ENCODE measurements at regions not wholly inside any gene's neighbourhood (a gene's known extent, or its start where the extent isn't known, plus 50 kb on each side); places are given as distances from the start of the nearest gene placed in this dataset.

DNA sequence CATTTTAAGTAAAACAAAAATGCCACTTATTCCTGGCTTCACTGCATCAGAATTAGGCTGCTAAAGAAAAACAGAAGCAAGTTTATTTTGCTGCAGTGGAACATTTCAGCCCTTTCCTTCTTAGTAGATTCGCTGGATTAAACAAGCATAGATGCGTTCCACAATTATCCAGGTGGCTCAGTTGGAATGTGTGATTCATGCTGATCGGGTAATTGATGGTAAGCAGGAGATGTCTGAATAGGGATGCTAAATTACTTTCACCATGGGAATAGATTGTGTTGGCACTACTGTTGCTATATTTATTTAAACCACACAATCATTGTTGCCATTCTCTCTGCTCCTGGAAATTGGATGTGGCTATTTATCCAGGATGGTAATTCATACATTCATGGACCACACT, 440.1 kb upstream of the DDI1 start:
- in situ Hi-C loops (cut with MboI; ENCODE audit: low sequenced_read_pairs, unreplicated experiment) = no loop called here
- DNase-seq (ENCODE audit: low spot score) = no peak
- TF ChIP-seq, protein P1, sequence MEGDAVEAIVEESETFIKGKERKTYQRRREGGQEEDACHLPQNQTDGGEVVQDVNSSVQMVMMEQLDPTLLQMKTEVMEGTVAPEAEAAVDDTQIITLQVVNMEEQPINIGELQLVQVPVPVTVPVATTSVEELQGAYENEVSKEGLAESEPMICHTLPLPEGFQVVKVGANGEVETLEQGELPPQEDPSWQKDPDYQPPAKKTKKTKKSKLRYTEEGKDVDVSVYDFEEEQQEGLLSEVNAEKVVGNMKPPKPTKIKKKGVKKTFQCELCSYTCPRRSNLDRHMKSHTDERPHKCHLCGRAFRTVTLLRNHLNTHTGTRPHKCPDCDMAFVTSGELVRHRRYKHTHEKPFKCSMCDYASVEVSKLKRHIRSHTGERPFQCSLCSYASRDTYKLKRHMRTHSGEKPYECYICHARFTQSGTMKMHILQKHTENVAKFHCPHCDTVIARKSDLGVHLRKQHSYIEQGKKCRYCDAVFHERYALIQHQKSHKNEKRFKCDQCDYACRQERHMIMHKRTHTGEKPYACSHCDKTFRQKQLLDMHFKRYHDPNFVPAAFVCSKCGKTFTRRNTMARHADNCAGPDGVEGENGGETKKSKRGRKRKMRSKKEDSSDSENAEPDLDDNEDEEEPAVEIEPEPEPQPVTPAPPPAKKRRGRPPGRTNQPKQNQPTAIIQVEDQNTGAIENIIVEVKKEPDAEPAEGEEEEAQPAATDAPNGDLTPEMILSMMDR (IDR thresholded peaks at IDR 0.05; ENCODE audit: borderline replicate concordance, control extremely low read depth, extremely low read depth, insufficient read depth, missing control alignments) = no peak

- TF ChIP-seq, protein P1 (IDR thresholded peaks at IDR 0.05; ENCODE audit: borderline replicate concordance, control extremely low read depth, extremely low read depth, insufficient read depth, missing control alignments) = peak; percentile 76
- in situ Hi-C loops (cut with MboI; ENCODE audit: low sequenced_read_pairs, unreplicated experiment) = no loop called here
- DNase-seq (ENCODE audit: low spot score) = peak; percentile 28
Observed at GRCh38 chr11:103601225-103601846, 435.1 kb upstream of the DDI1 start.

- TF ChIP-seq, protein P1 (IDR thresholded peaks at IDR 0.05; ENCODE audit: borderline replicate concordance, control extremely low read depth, extremely low read depth, insufficient read depth, missing control alignments) = no peak
- DNase-seq (ENCODE audit: low spot score) = no peak
- in situ Hi-C loops (cut with MboI; ENCODE audit: low sequenced_read_pairs, unreplicated experiment) = no loop called here
Observed at GRCh38 chr11:103602840-103603239, 433.6 kb upstream of the DDI1 start.

DNA sequence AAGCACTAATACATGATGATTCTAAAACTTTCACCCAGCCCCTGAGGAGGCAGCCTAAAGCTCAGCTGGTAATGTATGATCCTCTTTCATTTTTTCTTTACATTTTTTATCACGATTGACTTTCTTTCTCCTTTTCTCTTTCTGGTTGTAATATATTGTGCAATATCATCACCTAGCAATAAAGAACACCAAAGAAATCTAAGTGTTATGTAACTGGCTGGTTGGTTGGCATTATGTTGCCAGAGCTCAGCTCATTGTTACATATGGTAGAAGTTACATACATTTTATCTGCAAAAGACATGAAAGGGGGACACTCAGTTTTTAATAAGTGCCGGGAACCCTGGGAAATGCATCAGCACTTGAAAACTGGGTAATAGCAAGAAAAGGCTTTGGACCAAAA, 432.1 kb upstream of the DDI1 start:
- in situ Hi-C loops (cut with MboI; ENCODE audit: low sequenced_read_pairs, unreplicated experiment) = no loop called here
- TF ChIP-seq, protein P1 (IDR thresholded peaks at IDR 0.05; ENCODE audit: borderline replicate concordance, control extremely low read depth, extremely low read depth, insufficient read depth, missing control alignments) = no peak
- DNase-seq (ENCODE audit: low spot score) = no peak

DNA sequence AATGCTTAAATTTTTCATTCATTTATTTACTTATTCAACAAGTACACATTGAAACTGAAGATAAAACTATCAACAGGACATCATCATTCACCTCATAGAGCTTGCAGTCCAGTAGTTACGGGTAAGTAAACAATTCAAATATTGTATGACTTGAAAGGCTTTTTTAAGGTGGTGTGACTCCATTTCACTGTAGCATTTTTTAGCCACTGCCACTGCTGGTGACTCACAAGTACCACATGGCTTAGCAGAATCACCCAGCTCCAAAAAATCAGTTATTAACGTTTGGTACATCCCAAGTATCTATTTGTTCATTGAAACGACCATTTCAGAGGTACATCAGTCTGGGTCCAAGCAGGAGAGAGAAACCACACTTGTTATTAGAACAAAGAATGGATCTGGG, 427.9 kb upstream of the DDI1 start:
- TF ChIP-seq, protein P1 (IDR thresholded peaks at IDR 0.05; ENCODE audit: borderline replicate concordance, control extremely low read depth, extremely low read depth, insufficient read depth, missing control alignments) = no peak
- in situ Hi-C loops (cut with MboI; ENCODE audit: low sequenced_read_pairs, unreplicated experiment) = no loop called here
- no peak for DNase-seq (ENCODE audit: low spot score)

DNA sequence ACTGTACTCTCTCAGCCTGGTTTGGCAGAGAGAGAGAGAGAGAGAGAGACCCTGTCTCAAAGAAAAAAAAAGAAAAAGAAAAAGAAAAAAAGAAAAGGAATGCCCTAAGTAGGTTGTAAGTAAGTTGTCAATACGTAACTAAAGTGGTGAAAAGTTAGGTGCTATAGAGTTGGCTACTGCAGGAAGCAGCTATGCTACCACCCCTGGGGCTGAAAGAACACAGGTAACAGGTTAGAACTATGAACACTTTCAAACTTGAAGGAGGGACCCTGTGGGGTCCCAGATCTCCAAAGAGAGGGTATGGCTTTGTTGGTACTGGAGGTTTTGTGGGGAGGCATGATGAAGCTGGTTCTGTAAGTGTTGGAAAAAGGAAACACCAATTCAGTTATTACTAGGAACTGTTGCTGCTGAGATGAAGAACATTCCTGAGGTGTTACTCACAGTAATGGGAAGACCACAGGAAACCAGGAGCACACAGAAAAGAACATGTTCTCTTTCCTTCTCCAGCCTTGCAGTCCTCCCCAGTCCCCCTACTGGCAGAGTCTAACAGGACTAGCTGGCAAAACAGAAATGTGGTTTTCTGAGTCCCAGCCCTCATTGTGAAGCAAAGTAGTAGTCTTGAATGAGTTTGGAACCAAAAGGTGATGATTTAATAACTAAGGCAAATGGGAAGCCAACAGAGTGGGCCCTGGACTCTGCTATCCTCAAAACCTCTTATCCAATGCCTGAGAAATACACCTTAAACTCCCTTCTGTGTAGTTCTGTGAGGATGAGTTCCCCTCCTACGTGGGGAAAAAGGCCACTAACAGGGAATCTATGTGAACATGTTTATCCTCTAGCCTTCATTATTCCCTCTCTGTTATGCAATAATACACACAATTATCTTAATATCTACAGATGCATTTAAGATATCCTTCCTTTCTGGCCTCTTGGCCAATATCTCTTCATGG, 427.0 kb upstream of the DDI1 start:
- DNase-seq (ENCODE audit: low spot score) = no peak
- TF ChIP-seq, protein P1 (IDR thresholded peaks at IDR 0.05; ENCODE audit: borderline replicate concordance, control extremely low read depth, extremely low read depth, insufficient read depth, missing control alignments) = no peak
- in situ Hi-C loops (cut with MboI; ENCODE audit: low sequenced_read_pairs, unreplicated experiment) = no loop called here
